CD4-positive, alpha-beta T cell treated with Interleukin-10 for 1 hour (primary cell): ENCODE measurements at regions not wholly inside any gene's neighbourhood (a gene's known extent, or its start where the extent isn't known, plus 50 kb on each side); places are given as distances from the start of the nearest gene placed in this dataset.
"Not testable (repeated sequence)": the region's sequence is repeated elsewhere in the genome, so short reads cannot be mapped to it uniquely, and the experiment has no call there.

Experiments used
- DNase-seq: peaks from one replicate; pipeline ENCODE4 v3.0.0-alpha.2; 2020

GRCh38 chr5:104015765-104016164, 453.2 kb upstream of the NUDT12 start:
- no peak for DNase-seq

- not testable (repeated sequence) for DNase-seq
Observed at GRCh38 chr5:104002783-104003182, 440.2 kb upstream of the NUDT12 start.

GRCh38 chr5:104001136-104001535, 438.5 kb upstream of the NUDT12 start:
- DNase-seq = no peak

GRCh38 chr5:103993031-103993430, 430.4 kb upstream of the NUDT12 start:
- no peak for DNase-seq

DNA sequence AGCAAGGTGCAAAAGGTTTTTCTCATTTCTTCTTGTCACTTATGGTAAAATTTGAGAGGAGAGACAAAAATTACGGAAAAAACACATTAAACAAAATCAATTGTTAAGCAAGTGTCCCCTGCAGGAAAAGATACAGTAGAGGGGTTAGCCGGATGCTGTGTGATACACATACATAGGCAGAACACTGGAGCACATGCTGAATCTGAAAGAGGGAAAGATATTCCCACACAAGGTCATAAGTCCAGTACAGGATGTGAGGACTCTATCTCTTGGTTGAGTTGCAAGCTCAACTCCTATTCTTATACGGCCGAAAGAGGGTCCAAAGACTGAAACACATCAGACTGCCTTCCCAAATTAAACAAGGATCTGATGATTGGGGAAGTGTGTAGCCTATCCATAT, 427.5 kb upstream of the NUDT12 start:
- DNase-seq = no peak

GRCh38 chr5:103981592-103981991, 419.0 kb upstream of the NUDT12 start:
- no peak for DNase-seq

DNA sequence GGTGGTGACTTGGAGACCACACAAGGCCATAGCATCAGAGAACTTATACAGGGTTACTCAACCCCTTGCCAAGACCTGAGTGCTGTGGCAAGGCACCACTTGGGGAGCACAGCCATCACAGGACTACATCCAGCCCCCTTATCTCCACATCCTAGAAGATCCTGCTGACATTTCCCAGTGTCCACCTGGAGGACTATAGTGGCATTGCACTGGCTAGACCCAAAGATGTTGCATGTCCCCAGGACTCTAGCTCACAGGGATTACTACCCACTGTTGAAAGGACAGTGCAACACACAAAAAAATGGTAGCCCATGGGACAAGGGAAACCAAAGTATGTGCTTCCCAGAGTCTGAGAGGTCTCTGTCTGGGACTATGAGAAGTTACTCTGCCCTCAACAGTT, 411.1 kb upstream of the NUDT12 start:
- DNase-seq = no peak

- not testable (repeated sequence) for DNase-seq
Observed at GRCh38 chr5:103966295-103966694, 403.7 kb upstream of the NUDT12 start.

- no peak for DNase-seq
Observed at GRCh38 chr5:103962023-103962422, 399.4 kb upstream of the NUDT12 start.

- no peak for DNase-seq
Observed at GRCh38 chr5:103953601-103954382, 391.2 kb upstream of the NUDT12 start.

- no peak for DNase-seq
Observed at GRCh38 chr5:103951776-103952175, 389.2 kb upstream of the NUDT12 start.

GRCh38 chr5:103943230-103943629, 380.6 kb upstream of the NUDT12 start:
- no peak for DNase-seq

DNA sequence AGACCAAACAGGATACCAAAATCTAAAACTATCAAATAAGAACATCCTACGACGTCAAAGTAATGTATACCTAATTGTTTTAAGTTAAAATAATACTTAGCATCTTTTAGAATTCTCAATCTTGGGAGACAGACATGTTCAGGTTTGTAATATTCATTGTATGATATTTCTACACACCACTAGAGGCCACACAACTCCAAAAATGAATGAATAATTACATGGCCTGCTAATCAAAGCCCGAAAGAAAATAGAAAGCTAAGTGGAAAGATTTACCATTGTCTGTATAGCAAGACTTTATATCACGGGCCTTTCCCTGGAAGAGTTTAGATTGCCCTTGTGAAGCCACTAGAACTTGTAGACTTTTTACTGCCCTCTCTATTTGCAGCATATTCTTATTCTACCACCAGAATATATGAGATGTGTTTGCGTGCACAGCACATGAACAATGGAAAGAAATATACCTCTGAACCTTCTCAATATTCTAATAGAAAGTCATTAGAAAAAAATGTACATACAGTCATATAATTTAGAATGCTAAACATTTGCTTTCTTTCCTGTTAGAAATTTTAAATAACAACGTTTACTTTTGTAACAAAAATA, 380.1 kb upstream of the NUDT12 start:
- DNase-seq = no peak

DNA sequence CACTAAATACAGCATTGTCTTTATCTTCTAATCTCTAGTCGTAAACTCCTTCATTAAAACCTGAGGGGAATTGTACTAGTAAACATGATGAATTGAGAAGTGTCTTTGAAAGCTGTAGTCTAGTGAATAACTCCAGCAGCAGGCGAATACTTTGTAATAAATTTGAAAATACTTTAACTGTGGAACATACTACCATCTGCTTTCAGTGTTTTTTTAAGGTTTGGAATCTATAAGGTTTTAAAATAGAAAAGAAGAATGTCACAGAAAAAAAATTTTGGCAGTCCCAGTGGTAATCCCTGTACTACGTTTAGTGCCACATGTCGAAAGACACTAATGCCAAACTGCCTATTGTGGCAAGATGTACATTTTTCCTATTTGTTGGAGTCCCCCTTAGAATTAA, 379.0 kb upstream of the NUDT12 start:
- no peak for DNase-seq

DNA sequence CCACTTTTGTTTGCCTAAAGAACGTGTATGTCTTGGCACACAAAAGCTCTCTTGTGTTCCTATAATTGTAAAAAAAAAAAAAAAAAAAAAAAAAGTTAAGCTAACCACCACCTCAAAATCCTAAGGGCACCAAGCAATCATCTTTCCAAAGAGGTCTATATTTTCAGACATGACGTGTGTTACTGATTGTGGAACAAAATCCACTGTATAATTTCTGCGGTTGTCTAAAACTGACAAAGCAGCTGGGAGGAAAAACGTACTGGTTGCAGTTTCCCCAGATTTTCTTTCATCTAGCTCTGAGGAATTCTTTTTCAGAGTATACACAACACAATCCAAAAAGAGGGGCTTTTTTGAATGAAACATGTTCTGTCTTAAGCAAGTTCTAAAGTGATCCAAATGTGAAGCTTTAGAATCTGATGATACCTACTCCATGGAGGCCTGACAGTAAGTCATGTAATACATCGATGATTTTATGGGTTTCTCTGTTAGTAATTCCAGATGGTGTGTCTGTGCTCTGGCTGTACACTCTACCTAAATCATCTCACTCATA, 375.6 kb upstream of the NUDT12 start:
- DNase-seq = no peak

- no peak for DNase-seq
Observed at GRCh38 chr5:103929338-103930013, 366.9 kb upstream of the NUDT12 start.

DNA sequence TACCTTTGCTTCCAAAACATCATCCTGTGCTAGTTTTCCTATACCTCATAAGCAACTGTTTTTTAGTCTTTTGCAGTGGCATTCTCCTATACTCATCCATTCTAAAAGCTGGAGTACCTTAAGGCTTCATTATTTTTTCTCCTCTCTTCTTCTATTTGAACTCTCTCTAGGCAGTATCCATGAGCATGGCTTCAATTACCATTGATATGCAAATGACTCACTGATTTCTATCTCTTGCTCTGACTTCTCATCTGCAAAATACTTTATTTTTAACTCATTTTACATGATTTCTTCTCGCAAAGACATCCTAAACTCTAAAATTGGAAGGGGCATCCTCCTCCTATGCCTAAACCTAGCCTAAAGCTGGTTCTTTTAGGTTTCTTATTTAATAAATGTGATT, 365.1 kb upstream of the NUDT12 start:
- DNase-seq = no peak

DNA sequence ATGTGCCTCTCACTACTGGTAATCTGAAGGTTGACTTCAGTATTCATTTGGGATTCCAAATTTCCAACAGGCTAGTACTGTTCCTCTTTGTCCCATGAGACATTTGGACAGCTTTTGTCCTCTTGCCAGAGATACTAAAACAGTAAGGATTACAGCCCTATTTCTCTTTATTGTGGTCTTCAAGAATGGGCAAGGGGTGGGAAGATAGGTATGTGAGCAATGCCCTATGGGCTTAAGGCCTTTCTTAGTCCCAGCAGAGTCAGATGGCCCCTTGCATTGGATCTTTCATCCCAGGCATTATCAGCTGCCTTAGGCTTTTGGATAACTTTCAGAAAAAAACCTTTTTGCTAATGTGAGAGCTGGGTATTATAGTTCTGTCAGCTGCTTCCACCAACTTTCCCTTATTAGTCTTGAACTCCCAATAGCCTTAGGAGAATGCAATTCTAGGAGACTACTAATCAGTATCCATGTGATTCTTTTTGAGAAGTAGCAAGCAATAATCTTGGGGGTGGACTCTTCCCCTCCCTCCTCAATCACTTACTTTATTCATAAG, 361.1 kb upstream of the NUDT12 start:
- DNase-seq = no peak

GRCh38 chr5:103919506-103919905, 356.9 kb upstream of the NUDT12 start:
- no peak for DNase-seq

GRCh38 chr5:103918668-103919367, 356.2 kb upstream of the NUDT12 start:
- DNase-seq = no peak

DNA sequence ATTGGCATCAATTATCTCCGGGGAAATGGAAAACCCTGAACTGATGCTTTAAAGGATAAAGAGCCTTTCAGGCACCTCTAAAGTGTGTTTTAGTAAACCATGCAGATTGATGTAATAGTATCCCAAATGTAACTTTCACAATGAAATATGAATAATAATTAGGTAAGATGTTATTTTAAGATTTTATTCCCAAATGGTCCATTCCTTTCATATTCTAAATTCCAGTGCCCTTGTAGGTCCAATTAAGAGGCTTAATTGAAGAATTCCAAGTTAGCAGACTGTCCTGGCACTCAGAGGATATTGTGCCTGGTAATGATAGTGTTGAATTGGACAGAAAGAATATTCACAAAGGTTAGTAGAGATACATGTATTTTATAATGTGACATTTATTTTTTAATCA, 352.5 kb upstream of the NUDT12 start:
- no peak for DNase-seq

- no peak for DNase-seq
Observed at GRCh38 chr5:103910786-103911185, 348.2 kb upstream of the NUDT12 start.

DNA sequence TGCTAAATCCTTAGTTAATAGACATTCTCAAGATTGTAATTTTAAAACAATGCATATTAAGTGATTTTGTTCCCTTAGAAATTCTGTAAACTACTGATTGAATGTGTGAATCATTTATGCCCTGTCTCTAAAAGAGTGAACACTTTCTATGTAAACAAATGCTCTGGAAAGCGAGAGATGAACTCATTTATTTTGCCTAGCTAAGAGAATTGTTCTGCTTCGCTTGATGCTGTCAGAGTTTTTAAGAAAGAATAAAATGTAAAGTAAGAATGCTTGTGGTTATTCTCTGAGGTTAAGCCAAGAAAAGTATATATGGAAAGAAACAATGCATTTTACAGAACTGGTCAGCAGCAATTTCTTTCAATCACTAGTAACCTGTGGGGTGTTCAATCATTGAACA, 347.4 kb upstream of the NUDT12 start:
- no peak for DNase-seq
